Gastroesophageal sphincter (tissue), 3 donors: ENCODE measurements at regions not wholly inside any gene's neighbourhood (a gene's known extent, or its start where the extent isn't known, plus 50 kb on each side); places are given as distances from the start of the nearest gene placed in this dataset.

Experiments used
- EP300 ChIP-seq: sonication (generic); formaldehyde crosslinking; IDR thresholded peaks from one replicate; pipeline ENCODE4 v1.6.1; 2017; ENCODE audit warnings: antibody characterized with exemption, mild to moderate bottlenecking
- POLR2A ChIP-seq, 2 donors: fragments of 450-650 bp; IDR thresholded peaks; one replicate each; pipeline ENCODE4 v1.6.1; 2017; ENCODE audit warnings: antibody characterized with exemption in 2 of 2, mild to moderate bottlenecking in 2 of 2, moderate library complexity in 1 of 2
- POLR2AphosphoS5 ChIP-seq: sonication (generic); formaldehyde crosslinking; IDR thresholded peaks from one replicate; pipeline ENCODE4 v1.6.1; 2017; ENCODE audit warnings: antibody characterized with exemption
- TF ChIP-seq, protein P1 (sequence below), 4 experiments: fragments of 200-600 bp in 2 of 4; fragments of 450-650 bp in 2 of 4; sonication (generic) in 1 of 4; IDR thresholded peaks; one replicate each; pipeline ENCODE4 v1.5.1; 2017 to 2019; ENCODE audit warnings: antibody characterized with exemption in 4 of 4, mild to moderate bottlenecking in 2 of 4, moderate library complexity in 2 of 4

DNA sequence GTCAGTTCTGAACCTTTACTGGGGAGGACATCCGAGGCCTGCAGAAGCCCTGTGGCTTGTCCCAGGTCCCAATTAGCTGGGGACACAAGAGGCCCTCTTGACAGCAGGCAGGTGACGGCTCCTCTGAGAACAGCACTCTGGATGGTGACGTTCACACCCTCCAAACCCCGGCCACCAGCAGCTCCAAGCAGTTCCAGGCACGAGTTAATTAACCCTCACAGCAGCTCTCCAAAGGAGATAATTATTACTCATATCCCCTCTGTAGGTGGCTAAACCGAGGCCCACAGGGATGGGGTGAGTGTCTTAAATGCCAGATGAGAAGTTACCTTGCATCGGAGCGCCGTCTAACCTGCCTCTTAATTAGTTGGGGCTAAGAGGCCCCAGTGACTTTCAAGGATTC lies 168.9 kb upstream of the CIBAR2 start:
- TF ChIP-seq EP300 (no peak), POLR2A (IDR thresholded peaks at IDR 0.05) (no peak), POLR2AphosphoS5 (no peak)
- TF ChIP-seq, protein P1, sequence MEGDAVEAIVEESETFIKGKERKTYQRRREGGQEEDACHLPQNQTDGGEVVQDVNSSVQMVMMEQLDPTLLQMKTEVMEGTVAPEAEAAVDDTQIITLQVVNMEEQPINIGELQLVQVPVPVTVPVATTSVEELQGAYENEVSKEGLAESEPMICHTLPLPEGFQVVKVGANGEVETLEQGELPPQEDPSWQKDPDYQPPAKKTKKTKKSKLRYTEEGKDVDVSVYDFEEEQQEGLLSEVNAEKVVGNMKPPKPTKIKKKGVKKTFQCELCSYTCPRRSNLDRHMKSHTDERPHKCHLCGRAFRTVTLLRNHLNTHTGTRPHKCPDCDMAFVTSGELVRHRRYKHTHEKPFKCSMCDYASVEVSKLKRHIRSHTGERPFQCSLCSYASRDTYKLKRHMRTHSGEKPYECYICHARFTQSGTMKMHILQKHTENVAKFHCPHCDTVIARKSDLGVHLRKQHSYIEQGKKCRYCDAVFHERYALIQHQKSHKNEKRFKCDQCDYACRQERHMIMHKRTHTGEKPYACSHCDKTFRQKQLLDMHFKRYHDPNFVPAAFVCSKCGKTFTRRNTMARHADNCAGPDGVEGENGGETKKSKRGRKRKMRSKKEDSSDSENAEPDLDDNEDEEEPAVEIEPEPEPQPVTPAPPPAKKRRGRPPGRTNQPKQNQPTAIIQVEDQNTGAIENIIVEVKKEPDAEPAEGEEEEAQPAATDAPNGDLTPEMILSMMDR (IDR thresholded peaks at IDR 0.05), result no peak
